Fibroblast of the aortic adventitia (primary cell): ENCODE measurements at regions not wholly inside any gene's neighbourhood (a gene's known extent, or its start where the extent isn't known, plus 50 kb on each side); places are given as distances from the start of the nearest gene placed in this dataset.

Experiments
- DNase-seq: peaks from one replicate; pipeline ENCODE4 v3.0.0-alpha.2; 2010; ENCODE audit warnings: low read depth
- H3K4me3 ChIP-seq: 2 replicates; pipeline ENCODE4 v1.5.1; 2011; ENCODE audit warnings: low read depth, mild to moderate bottlenecking, control low read depth, low read length, moderate library complexity
- TF ChIP-seq, protein P1 (sequence below): IDR thresholded peaks from 2 replicates; pipeline ENCODE4 v1.5.1; 2011; ENCODE audit warnings: mild to moderate bottlenecking, low read length, control low read depth, inconsistent platforms; ENCODE audit not compliant: insufficient read depth

DNA sequence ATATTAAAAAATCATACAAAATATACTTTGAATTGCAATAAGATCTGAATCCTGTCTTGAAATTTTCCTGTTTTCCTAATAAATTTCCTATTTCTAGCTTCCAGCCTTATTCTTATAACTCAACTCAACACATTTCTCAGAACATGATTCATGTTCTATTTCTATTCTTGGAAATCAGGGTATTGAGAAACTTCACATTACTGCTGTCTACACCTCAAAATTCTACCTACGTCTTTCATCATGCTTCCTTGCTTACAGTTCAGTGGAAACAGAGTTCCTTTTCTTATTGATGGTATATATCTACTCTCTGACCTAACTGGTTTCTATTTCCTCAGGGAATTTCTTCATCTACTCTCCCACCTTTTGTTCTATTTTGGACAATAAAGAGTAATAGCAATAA lies 2139.0 kb downstream of the ARAP2 start:
- TF ChIP-seq, protein P1, sequence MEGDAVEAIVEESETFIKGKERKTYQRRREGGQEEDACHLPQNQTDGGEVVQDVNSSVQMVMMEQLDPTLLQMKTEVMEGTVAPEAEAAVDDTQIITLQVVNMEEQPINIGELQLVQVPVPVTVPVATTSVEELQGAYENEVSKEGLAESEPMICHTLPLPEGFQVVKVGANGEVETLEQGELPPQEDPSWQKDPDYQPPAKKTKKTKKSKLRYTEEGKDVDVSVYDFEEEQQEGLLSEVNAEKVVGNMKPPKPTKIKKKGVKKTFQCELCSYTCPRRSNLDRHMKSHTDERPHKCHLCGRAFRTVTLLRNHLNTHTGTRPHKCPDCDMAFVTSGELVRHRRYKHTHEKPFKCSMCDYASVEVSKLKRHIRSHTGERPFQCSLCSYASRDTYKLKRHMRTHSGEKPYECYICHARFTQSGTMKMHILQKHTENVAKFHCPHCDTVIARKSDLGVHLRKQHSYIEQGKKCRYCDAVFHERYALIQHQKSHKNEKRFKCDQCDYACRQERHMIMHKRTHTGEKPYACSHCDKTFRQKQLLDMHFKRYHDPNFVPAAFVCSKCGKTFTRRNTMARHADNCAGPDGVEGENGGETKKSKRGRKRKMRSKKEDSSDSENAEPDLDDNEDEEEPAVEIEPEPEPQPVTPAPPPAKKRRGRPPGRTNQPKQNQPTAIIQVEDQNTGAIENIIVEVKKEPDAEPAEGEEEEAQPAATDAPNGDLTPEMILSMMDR = no peak
- DNase-seq = peak; percentile 45
- H3K4me3 ChIP-seq = no peak overlapping the region

DNA sequence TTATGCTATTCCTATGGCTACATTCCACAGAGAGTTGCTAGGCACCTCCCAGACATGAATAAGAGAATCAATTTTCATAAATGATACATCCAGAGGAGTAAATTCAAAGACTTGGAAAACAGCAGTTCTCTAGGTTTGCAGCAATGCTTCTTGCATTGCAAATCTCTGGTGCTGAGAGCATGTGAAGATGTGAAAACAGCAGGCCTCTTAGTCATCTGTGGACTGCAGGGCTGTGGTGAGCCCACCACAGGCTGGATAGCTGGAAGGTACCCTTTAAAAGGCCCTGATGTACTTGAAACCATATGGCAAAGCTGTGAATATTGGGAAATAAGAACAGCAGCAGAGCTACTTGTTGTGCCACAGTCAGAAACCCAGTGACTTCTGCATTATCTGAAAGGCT lies 2135.9 kb downstream of the ARAP2 start:
- H3K4me3 ChIP-seq = no peak overlapping the region
- peak; percentile 1 for DNase-seq
- TF ChIP-seq, protein P1 = no peak

DNA sequence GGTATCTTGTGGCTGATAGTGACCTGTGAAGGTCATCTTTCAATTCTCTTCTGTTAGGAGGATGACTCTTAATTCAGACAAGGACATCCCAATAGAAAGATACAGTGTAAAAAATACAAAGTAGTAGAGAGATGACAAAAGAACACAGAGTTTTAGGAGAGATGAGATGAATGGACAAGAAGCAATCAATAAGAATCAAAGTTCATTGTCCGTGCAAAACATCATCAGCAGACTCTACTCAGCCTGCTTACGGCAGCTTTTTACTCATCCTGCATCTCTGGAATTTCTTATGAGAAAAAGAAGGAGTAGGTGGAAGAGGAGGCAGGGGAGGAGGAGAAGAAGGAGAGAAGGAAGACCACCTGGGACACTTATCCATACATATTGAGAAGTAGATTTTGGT lies 2131.7 kb downstream of the ARAP2 start:
- H3K4me3 ChIP-seq = no peak overlapping the region
- TF ChIP-seq, protein P1 = no peak
- no peak for DNase-seq

DNA sequence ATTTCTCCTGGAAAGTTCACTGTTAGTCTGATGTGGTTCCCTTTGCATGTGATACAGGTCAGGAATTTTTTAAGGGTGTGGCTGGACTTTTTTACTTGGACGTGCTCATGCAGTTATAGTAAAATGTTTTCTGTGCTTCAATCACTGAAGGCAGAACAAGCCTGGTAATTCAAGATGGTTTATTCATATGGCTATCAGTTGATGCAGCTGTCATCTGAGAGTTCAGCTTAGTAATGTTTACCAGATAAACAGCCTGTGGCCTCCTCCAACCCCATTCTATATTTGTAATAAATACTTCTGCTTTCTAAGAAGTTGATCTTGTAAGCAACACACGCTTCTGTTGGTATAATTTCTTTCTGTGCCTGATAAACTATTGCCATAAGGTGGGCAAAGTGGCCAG lies 2105.9 kb downstream of the ARAP2 start:
- DNase-seq = no peak
- TF ChIP-seq, protein P1 = no peak
- no peak overlapping the region for H3K4me3 ChIP-seq

DNA sequence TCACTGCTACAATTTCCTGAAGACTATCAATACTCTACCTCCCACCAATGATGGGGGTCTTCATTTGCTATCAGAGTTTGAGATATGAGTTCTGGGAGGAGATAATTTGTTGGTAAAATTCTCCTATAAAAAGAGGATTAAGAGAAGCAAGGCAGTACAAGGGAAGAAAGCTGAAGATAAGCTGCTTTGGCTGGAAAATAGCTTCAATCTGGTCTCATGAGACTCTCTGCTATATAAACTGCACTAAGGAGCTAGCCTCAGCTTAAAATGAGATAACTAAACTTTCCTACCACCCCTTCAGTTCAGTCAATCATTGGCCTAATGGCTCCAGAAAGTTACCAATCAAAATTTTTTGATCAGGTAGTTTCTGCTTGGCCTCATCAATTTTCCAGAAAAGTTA lies 2105.0 kb downstream of the ARAP2 start:
- DNase-seq = no peak
- TF ChIP-seq, protein P1 = no peak
- H3K4me3 ChIP-seq = no peak overlapping the region

DNA sequence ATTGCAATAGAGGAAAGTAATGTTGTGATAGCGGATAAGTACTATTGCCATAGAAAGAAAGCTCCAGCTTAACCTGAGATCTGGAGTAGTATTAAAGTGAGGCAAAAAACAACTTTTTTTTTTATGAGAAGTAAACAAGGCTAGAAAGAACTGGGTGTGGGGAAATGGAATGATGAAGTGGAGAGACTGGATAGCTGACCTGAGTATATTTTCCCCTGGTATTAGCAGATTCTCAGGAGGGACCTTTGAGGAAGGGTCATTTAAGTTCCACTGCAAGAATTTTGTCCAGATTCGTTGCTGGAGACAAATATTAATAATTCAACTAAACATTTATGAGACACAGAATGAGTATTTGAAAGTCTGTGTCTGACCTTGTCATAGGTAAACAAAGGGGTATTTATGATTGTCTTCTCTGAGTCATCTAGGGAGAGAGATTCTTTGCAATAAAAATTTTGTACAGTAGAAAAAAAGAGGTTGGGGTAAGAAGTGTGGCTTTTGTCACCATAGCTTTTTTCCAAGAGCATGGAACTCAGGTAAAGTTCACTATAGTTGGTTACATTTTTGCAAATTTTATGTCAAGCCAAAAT lies 2095.9 kb downstream of the ARAP2 start:
- TF ChIP-seq, protein P1 = no peak
- no peak for DNase-seq
- H3K4me3 ChIP-seq = no peak overlapping the region

DNA sequence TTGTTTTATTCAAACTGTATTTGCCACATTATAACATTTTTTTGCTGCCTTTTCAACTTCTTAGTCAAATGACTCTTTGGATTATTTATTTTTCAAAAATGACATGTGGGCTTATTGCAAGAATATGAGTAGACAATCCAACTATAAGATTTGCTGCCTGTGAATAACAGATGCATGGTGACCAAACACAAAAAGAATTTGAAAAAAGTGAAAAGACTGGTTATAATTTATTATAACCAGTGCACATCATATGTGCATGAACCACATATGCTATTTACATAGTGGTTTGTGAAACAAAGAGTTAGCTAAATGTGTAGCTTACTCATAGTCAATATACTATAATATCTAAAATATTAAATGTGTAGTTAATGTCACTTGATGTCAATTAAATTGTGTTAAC lies 2086.8 kb downstream of the ARAP2 start:
- no peak for DNase-seq
- H3K4me3 ChIP-seq = no peak overlapping the region
- TF ChIP-seq, protein P1 = no peak
